GM18951 (cell line): ENCODE measurements at regions not wholly inside any gene's neighbourhood (a gene's known extent, or its start where the extent isn't known, plus 50 kb on each side); places are given as distances from the start of the nearest gene placed in this dataset.

Source experiments
- POLR2A ChIP-seq: IDR thresholded peaks from 4 replicates; pipeline ENCODE4 v1.6.1; 2011; ENCODE audit warnings: mild to moderate bottlenecking; ENCODE audit not compliant: insufficient read length, insufficient read depth; ENCODE audit errors: extremely low read depth
- in situ Hi-C: fragments of 300-500 bp; cut with MboI; formaldehyde crosslinking; loops from one replicate; pipeline ENCODE4 v1.12.0; 2022; ENCODE audit warnings: low sequenced_read_pairs, mixed read lengths, inconsistent platforms; ENCODE audit not compliant: unreplicated experiment

GRCh38 chr18:78773303-78773755, 206.3 kb upstream of the SALL3 start:
- in situ Hi-C loops: no loop called here
- TF ChIP-seq POLR2A: no peak

GRCh38 chr18:78773819-78774218, 205.8 kb upstream of the SALL3 start:
- no peak for TF ChIP-seq POLR2A
- in situ Hi-C loops: no loop called here

- TF ChIP-seq POLR2A: no peak
- in situ Hi-C loops: no loop called here
Measured at GRCh38 chr18:78774741-78775141, 204.9 kb upstream of the SALL3 start.

GRCh38 chr18:78776151-78776550, 203.5 kb upstream of the SALL3 start:
- in situ Hi-C loops: no loop called here
- TF ChIP-seq POLR2A: no peak

DNA sequence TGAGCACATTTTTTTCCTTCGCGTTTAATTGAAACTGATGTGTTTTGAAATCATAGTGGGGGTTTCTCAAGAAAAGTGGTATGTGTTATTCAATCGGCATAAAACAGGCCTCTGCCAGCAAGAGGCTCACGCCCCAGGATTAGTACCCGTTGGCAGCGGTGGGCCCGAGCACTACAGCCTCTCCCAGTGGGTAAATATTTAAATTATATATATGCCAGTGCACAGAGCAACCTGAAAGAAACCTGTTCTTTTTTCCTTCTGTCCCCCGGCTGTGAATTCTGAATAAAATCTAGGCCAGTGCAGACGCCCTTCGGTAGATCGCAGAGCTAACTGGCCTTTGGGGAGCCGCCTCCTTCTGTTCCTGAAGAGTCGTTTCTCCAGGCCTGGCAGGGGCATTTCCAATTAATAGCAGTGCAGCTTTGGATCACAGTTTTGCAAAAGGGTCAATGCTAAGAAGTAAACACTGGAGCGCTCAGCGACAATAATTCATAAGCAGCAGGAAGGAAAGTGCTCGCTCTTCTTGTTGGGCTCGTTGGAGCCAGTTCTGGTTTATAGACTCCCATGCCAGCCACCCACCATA, 202.8 kb upstream of the SALL3 start:
- in situ Hi-C loops: no loop called here
- TF ChIP-seq POLR2A: no peak

DNA sequence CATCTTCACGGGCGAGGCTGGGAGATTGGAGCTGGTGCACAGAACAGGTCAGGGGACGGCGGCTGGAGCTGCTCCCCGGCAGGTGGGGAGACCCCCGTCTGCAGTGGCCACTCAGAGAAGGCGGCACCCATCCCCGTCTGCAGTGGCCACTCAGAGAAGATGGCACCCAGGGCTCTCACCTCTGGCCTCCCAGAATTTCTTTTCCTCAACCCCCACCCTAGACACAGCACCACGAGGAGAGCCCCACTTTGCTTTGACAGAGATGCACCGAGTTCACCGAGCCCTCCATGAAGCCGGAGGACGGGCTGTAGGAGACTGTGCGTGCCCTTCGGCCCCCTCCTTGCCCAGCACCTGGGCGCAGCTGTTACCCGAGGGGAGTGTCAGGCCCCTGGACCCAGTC, 201.6 kb upstream of the SALL3 start:
- in situ Hi-C loops: no loop called here
- no peak for TF ChIP-seq POLR2A

GRCh38 chr18:78778651-78779050, 201.0 kb upstream of the SALL3 start:
- in situ Hi-C loops: no loop called here
- TF ChIP-seq POLR2A: no peak

DNA sequence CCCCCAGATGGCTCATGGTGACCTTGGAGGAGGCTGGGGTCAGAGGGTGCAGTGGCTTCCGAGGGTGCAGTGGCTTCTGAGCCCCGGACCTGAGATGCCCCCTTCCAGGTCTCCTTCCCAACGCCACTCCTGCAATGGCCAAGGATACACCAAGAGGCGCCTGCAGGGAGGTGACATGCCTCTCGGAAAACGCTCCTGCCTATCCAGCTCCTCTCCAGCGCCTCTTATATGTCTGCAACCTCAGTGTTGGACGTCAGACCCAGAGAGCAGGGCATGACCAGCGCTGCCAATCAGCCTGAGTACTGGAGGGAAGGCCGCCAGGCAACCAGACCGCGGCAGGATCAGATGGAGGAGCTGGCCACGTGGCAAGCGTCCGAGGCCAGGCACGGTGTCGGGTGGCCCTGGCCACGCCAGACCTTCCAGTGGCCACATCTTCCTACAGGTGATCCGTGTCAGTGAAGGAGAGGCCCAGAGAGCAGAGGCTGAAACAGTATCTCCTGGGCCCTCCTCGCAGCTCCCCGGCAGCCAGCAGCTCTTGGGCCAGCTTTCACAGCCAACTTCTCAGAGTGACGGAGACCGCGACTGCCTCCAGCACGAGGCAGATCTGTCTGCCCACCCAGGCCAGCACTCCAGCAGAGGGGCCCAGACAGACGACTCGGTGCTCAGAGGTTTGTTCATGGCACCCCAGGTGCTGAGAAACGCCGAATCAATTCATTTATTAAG, 199.5 kb upstream of the SALL3 start:
- in situ Hi-C loops: no loop called here

DNA sequence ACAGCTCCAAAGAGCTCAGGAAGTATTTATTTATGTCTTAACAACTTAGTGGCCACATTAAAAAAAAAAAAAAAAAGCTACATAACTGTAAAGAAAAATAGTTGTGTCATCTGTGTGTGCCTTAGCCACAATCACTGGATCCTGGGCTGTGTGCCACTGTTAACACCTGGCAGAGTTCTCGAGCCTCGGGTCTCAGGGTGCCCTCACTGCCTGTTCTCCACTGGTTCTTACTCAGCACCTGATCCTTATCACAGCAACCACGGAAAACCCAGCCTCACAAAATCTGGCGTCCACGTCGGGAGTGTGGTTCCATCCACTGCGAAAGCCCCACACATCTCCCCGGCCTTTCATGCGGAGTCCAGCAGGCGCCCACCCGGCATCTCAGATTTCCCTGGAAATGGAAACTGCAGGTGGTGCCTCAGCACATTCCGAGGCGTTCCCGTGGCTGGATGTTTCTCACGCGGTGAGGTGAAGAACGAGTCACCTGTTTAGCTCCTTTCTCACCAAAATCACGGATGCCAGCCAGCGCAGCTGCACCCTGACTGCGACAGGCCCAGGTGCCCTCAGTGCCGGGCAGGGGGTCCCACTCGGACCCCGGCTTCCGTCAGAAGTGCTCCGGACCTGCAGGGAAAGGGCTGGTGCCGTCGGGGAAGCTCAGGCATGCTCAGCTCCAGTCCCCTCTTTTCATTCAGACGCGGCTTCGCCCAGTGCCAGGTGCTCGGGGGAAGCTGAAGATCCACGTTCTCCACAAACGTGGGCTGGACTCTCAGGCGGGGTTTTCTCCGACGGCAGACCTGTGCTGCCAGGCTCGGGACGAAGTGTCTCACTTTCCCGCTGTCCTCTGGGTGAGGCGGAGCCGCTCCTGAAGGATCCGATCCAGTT, 198.7 kb upstream of the SALL3 start:
- in situ Hi-C loops: no loop called here
- no peak for TF ChIP-seq POLR2A

More for the DNA sequence above, 199.5 kb upstream of the SALL3 start:
- no peak for TF ChIP-seq POLR2A

DNA sequence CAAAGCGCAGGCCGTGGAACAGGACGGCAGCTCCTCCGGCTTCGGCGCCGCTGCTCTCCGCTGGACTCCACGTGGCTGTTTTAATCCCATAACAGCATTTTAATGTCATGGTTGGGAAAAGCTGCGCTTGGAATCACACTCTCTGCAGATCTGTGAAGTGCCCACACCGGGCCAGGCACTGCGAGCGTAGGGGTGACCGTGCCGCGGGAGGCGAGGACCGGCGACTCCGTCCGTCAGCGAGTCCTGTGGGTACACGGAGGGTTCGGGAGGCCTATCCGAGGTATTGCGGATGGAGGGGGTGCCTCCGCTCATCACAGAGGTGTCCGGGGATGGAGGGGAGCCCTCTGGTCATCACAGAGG, 198.0 kb upstream of the SALL3 start:
- in situ Hi-C loops: no loop called here
- no peak for TF ChIP-seq POLR2A

DNA sequence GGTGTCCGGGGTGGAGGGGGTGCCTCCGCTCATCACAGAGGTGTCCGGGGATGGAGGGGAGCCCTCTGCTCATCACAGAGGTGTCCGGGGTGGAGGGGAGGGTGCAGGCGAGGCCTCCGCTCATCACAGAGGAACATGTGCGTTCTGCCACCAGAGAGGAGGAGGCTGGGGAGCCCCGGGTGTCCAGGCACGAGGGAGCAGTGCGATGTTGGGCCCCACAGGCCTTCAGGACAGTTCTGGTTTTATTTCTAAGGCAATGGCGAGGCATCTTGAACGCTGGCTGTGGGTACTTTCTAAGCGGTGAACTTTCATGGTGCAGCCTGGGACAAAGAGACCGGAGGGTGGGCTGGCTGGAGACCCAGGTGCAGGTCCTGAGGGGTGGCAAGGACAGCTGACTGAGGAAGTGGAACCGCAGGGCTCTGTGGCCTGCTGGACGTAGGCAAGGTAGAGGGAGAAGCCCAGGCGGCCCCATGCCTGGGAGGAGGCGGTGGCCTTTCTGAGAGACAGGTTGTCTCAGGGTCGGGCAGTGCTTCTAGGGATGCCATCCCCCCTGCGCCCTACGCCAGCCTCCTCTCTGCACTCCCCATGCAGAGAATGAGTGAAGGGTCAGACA, 196.6 kb upstream of the SALL3 start:
- in situ Hi-C loops: no loop called here
- TF ChIP-seq POLR2A: no peak

GRCh38 chr18:78783564-78783960, 196.1 kb upstream of the SALL3 start:
- in situ Hi-C loops: no loop called here
- no peak for TF ChIP-seq POLR2A

- in situ Hi-C loops: no loop called here
- TF ChIP-seq POLR2A: no peak
Measured at GRCh38 chr18:78784861-78785260, 194.8 kb upstream of the SALL3 start.
